ENCODE measurements at regions not wholly inside any gene's neighbourhood (a gene's known extent, or its start where the extent isn't known, plus 50 kb on each side); places are given as distances from the start of the nearest gene placed in this dataset.

DNA sequence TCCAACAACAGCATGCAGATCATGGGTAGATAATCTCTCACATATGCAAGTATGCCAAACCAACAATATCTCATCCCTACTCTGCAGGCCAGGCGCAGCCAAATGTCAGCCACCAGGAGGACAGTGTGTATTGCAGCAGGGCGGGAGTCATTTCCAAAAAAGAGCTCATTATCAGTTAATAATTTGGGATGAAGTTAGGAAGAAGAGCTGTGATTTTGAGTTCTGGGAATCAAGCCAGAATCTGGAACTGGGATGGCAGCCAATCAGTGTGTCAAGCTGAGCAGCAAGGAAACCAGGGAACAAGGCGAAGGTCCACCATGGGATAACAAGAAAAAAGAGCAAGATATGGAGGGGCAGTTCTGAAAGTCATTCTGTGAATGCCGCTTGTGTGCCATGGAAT is 88.2 kb upstream of the CAMK2D start:
- TF ChIP-seq, protein P1, sequence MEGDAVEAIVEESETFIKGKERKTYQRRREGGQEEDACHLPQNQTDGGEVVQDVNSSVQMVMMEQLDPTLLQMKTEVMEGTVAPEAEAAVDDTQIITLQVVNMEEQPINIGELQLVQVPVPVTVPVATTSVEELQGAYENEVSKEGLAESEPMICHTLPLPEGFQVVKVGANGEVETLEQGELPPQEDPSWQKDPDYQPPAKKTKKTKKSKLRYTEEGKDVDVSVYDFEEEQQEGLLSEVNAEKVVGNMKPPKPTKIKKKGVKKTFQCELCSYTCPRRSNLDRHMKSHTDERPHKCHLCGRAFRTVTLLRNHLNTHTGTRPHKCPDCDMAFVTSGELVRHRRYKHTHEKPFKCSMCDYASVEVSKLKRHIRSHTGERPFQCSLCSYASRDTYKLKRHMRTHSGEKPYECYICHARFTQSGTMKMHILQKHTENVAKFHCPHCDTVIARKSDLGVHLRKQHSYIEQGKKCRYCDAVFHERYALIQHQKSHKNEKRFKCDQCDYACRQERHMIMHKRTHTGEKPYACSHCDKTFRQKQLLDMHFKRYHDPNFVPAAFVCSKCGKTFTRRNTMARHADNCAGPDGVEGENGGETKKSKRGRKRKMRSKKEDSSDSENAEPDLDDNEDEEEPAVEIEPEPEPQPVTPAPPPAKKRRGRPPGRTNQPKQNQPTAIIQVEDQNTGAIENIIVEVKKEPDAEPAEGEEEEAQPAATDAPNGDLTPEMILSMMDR (conservative IDR thresholded peaks at IDR 0.05; ENCODE audit: low read depth, low read length): no peak
- TF ChIP-seq EZH2 (IDR thresholded peaks at IDR 0.05; ENCODE audit: borderline replicate concordance, low read depth, low read length, poor library complexity, severe bottlenecking): no peak
